VCaP (cell line): ENCODE measurements at regions not wholly inside any gene's neighbourhood (a gene's known extent, or its start where the extent isn't known, plus 50 kb on each side); places are given as distances from the start of the nearest gene placed in this dataset.

Experiments used
- H3K27ac ChIP-seq: fragments of 450-650 bp; 2 replicates; pipeline ENCODE4 v1.5.1; 2017
- CTCF ChIP-seq: fragments of 450-650 bp; conservative IDR thresholded peaks from 2 replicates; pipeline ENCODE4 v1.5.1; 2017; ENCODE audit warnings: mild to moderate bottlenecking, moderate library complexity

GRCh38 chr6:126145351-126145750 lies 159.0 kb downstream of the TRMT11 start:
- no peak for TF ChIP-seq CTCF
- no peak overlapping the region for H3K27ac ChIP-seq

GRCh38 chr6:126147291-126147815 lies 161.0 kb downstream of the TRMT11 start:
- no peak overlapping the region for H3K27ac ChIP-seq
- TF ChIP-seq CTCF: no peak

GRCh38 chr6:126148853-126149252 lies 162.5 kb downstream of the TRMT11 start:
- no peak for TF ChIP-seq CTCF

GRCh38 chr6:126152372-126152745 lies 166.0 kb downstream of the TRMT11 start:
- no peak for TF ChIP-seq CTCF

More at GRCh38 chr6:126148853-126149252, 162.5 kb downstream of the TRMT11 start:
- no peak overlapping the region for H3K27ac ChIP-seq

GRCh38 chr6:126153661-126154060 lies 167.3 kb downstream of the TRMT11 start:
- TF ChIP-seq CTCF: no peak
- no peak overlapping the region for H3K27ac ChIP-seq

More at GRCh38 chr6:126152372-126152745, 166.0 kb downstream of the TRMT11 start:
- no peak overlapping the region for H3K27ac ChIP-seq

- no peak overlapping the region for H3K27ac ChIP-seq
- no peak for TF ChIP-seq CTCF
Measured at GRCh38 chr6:126156973-126157372, 170.6 kb downstream of the TRMT11 start.

- TF ChIP-seq CTCF: no peak
- H3K27ac ChIP-seq: no peak overlapping the region
Measured at GRCh38 chr6:126167726-126168125, 172.2 kb upstream of the CENPW start.
